ENCODE measurements at regions not wholly inside any gene's neighbourhood (a gene's known extent, or its start where the extent isn't known, plus 50 kb on each side); places are given as distances from the start of the nearest gene placed in this dataset.

- TF ChIP-seq CTCF (conservative IDR thresholded peaks at IDR 0.05) (no peak), ZFX (IDR thresholded peaks at IDR 0.05) (no peak)
Observed at GRCh38 chr6:170047823-170048222, 243.1 kb downstream of the DLL1 start.

Measured in C4-2B (cell line).